ENCODE measurements at regions not wholly inside any gene's neighbourhood (a gene's known extent, or its start where the extent isn't known, plus 50 kb on each side); places are given as distances from the start of the nearest gene placed in this dataset.
A peak's percentile ranks its signal among the peaks of the same experiment; 100 is the strongest.

DNA sequence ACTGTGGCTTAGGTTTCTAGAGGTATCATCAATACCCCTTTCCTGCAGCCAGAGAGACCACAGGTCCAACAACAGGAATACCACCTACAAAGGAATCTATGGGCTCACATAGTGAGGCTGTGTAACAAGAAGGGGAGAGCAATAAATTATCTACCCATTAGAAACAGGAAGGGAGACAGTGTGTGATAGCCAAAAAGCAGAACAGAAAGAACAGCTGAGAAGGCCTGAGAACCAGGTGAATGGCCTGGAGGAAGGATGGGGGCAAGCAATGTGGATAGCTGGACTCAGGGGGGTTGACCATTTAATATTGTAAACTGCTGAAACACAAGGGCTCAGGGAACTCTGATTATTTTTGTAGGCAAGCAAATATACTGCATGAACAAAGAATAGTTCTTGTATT lies 628.2 kb downstream of the COL12A1 start:
- BruUV-seq (replicated peaks): no TSS peak
- Histone ChIP-seq H2AFZ (ENCODE audit: low read length) (no peak overlapping the region), H3K36me3 (ENCODE audit: insufficient read depth, low read length) (no peaks in the 10 kb centered on the region), H3K9me2 (ENCODE audit: insufficient read depth, low read length) (no peaks in the 10 kb centered on the region), H3K79me2 (ENCODE audit: insufficient read depth, low read depth, low read length) (no peaks in the 10 kb centered on the region), H3K4me2 (ENCODE audit: low read length) (no peak overlapping the region), H3K4me1 (ENCODE audit: insufficient read depth, low read length, poor library complexity, severe bottlenecking) (no peaks in the 10 kb centered on the region), H3K27ac (ENCODE audit: low read depth, low read length, poor library complexity, severe bottlenecking) (no peak overlapping the region), H4K20me1 (ENCODE audit: insufficient read depth, low read length) (no peaks in the 10 kb centered on the region), H3K4me3 (ENCODE audit: low read depth, low read length, poor library complexity, severe bottlenecking) (no peak overlapping the region), H3K9me3 (ENCODE audit: low read length) (no peaks in the 10 kb centered on the region)
- TF ChIP-seq, protein P1, sequence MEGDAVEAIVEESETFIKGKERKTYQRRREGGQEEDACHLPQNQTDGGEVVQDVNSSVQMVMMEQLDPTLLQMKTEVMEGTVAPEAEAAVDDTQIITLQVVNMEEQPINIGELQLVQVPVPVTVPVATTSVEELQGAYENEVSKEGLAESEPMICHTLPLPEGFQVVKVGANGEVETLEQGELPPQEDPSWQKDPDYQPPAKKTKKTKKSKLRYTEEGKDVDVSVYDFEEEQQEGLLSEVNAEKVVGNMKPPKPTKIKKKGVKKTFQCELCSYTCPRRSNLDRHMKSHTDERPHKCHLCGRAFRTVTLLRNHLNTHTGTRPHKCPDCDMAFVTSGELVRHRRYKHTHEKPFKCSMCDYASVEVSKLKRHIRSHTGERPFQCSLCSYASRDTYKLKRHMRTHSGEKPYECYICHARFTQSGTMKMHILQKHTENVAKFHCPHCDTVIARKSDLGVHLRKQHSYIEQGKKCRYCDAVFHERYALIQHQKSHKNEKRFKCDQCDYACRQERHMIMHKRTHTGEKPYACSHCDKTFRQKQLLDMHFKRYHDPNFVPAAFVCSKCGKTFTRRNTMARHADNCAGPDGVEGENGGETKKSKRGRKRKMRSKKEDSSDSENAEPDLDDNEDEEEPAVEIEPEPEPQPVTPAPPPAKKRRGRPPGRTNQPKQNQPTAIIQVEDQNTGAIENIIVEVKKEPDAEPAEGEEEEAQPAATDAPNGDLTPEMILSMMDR (conservative IDR thresholded peaks at IDR 0.05; ENCODE audit: low read length): no peak
- TF ChIP-seq EZH2phosphoT487 (IDR thresholded peaks at IDR 0.05; ENCODE audit: borderline replicate concordance, low read depth, low read length): no peak
- intact Hi-C loops (cut with micrococcal nuclease; ENCODE audit: unreplicated experiment): loop anchor here (5.0 kb wide), 1 partner anchor 830 kb away; no protein-coding TSS in a partner anchor
- no peak for DNase-seq (ENCODE audit: low spot score)
- POLR2A ChIA-PET: no interaction called here
- CTCF ChIA-PET (ENCODE audit: unreplicated experiment): no interaction called here

DNA sequence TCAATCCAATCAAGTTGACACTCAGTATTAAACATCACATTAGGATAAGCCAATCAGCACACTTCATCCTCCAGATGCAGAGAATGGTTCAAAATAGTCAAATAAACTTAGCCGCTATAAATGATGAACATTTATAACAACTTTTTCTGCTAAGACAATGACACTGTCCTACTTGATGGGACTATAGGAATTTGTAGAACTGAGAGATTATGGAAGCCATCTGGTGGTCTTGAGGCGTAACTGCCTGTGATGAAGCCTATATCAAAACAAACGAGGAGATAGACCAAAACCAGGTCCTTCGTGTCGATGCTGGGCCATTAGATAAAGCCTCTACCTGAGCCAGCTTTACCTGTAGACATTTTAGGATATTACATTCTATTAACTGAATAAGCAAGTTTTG lies 631.1 kb downstream of the COL12A1 start:
- H2AFZ ChIP-seq (ENCODE audit: low read length): no peak overlapping the region
- BruUV-seq (replicated peaks): no TSS peak
- H3K9me3 ChIP-seq (ENCODE audit: low read length): no peaks in the 10 kb centered on the region
- H3K9me2 ChIP-seq (ENCODE audit: insufficient read depth, low read length): no peaks in the 10 kb centered on the region
- H3K79me2 ChIP-seq (ENCODE audit: insufficient read depth, low read depth, low read length): no peaks in the 10 kb centered on the region
- no peak overlapping the region for H3K27ac ChIP-seq (ENCODE audit: low read depth, low read length, poor library complexity, severe bottlenecking)
- CTCF ChIA-PET (ENCODE audit: unreplicated experiment): no interaction called here
- H3K4me3 ChIP-seq (ENCODE audit: low read depth, low read length, poor library complexity, severe bottlenecking): no peak overlapping the region
- no peak overlapping the region for H3K4me2 ChIP-seq (ENCODE audit: low read length)
- no peaks in the 10 kb centered on the region for H4K20me1 ChIP-seq (ENCODE audit: insufficient read depth, low read length)
- no peaks in the 10 kb centered on the region for H3K36me3 ChIP-seq (ENCODE audit: insufficient read depth, low read length)
- TF ChIP-seq, protein P1 (conservative IDR thresholded peaks at IDR 0.05; ENCODE audit: low read length): peak; percentile 74
- no peak for TF ChIP-seq EZH2phosphoT487 (IDR thresholded peaks at IDR 0.05; ENCODE audit: borderline replicate concordance, low read depth, low read length)
- no peaks in the 10 kb centered on the region for H3K4me1 ChIP-seq (ENCODE audit: insufficient read depth, low read length, poor library complexity, severe bottlenecking)
- intact Hi-C loops (cut with micrococcal nuclease; ENCODE audit: unreplicated experiment): loop anchor here (5.0 kb wide), 1 partner anchor 827 kb away; no protein-coding TSS in a partner anchor
- DNase-seq (ENCODE audit: low spot score): peak; percentile 29
- POLR2A ChIA-PET: no interaction called here

DNA sequence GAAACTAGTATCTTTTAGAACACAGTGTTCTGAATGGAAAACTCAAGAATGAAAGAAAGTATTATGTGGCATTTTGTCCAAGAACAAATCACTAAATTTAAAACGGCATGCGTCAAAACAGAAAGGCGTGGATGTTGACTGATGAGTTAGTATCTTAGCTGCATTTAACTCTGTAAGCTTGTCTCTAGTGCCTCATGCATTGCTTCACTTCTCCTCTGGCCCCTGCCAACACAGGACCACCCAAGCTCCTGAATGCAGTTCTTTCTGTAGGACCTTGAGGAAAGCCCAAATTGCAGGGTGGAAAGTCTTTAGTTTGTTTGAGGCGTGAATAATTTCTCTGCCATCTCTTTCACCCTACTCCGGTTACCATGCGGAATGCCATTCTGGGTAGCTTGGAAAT lies 632.2 kb downstream of the COL12A1 start:
- H3K4me1 ChIP-seq (ENCODE audit: insufficient read depth, low read length, poor library complexity, severe bottlenecking): no peaks in the 10 kb centered on the region
- H3K36me3 ChIP-seq (ENCODE audit: insufficient read depth, low read length): no peaks in the 10 kb centered on the region
- H4K20me1 ChIP-seq (ENCODE audit: insufficient read depth, low read length): no peaks in the 10 kb centered on the region
- no peak overlapping the region for H3K27ac ChIP-seq (ENCODE audit: low read depth, low read length, poor library complexity, severe bottlenecking)
- no peak overlapping the region for H2AFZ ChIP-seq (ENCODE audit: low read length)
- BruUV-seq (replicated peaks): no TSS peak
- no peaks in the 10 kb centered on the region for H3K79me2 ChIP-seq (ENCODE audit: insufficient read depth, low read depth, low read length)
- TF ChIP-seq, protein P1 (conservative IDR thresholded peaks at IDR 0.05; ENCODE audit: low read length): no peak
- no peak for TF ChIP-seq EZH2phosphoT487 (IDR thresholded peaks at IDR 0.05; ENCODE audit: borderline replicate concordance, low read depth, low read length)
- ChIA-PET CTCF (ENCODE audit: unreplicated experiment) (interaction anchor here (0.6 kb wide), 1 partner anchor 837 kb away, joined by 5 read pairs; no protein-coding TSS in a partner anchor), POLR2A (interaction anchor here (0.6 to 1.0 kb wide), 2 partner anchors 44 to 581 kb away, joined by 3 read pairs; no protein-coding TSS in a partner anchor)
- DNase-seq (ENCODE audit: low spot score): no peak
- intact Hi-C loops (cut with micrococcal nuclease; ENCODE audit: unreplicated experiment): no loop called here
- H3K9me3 ChIP-seq (ENCODE audit: low read length): no peaks in the 10 kb centered on the region
- no peak overlapping the region for H3K4me3 ChIP-seq (ENCODE audit: low read depth, low read length, poor library complexity, severe bottlenecking)
- no peaks in the 10 kb centered on the region for H3K9me2 ChIP-seq (ENCODE audit: insufficient read depth, low read length)
- H3K4me2 ChIP-seq (ENCODE audit: low read length): no peak overlapping the region
